ENCODE measurements at regions not wholly inside any gene's neighbourhood (a gene's known extent, or its start where the extent isn't known, plus 50 kb on each side); places are given as distances from the start of the nearest gene placed in this dataset.

GRCh38 chr18:56210520-56210919 is 427.9 kb downstream of the TXNL1 start:
- TF ChIP-seq, protein P1, sequence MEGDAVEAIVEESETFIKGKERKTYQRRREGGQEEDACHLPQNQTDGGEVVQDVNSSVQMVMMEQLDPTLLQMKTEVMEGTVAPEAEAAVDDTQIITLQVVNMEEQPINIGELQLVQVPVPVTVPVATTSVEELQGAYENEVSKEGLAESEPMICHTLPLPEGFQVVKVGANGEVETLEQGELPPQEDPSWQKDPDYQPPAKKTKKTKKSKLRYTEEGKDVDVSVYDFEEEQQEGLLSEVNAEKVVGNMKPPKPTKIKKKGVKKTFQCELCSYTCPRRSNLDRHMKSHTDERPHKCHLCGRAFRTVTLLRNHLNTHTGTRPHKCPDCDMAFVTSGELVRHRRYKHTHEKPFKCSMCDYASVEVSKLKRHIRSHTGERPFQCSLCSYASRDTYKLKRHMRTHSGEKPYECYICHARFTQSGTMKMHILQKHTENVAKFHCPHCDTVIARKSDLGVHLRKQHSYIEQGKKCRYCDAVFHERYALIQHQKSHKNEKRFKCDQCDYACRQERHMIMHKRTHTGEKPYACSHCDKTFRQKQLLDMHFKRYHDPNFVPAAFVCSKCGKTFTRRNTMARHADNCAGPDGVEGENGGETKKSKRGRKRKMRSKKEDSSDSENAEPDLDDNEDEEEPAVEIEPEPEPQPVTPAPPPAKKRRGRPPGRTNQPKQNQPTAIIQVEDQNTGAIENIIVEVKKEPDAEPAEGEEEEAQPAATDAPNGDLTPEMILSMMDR (IDR thresholded peaks at IDR 0.05; ENCODE audit: extremely low read depth, missing control alignments): no peak
- no peak for DNase-seq (ENCODE audit: low spot score)

DNA sequence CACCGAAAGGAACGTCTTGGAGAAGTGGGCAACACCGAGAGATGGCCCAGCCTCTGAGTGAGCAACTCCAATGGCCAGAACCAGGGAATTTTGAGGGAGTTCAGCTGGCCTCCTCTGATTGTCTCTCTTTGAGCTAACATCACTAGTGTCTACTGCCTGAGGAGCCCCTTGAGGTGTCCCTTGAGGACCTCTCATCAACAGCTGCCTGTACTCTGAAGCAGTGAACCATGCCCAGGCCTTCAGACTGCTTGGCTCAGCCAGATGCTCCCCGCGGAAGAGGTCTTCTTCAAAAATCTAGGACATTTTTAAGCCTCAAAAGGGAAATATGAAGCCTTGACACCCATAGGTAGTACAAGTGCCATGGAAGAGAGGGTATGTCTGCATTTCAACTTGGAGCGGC is 430.4 kb downstream of the TXNL1 start:
- DNase-seq (ENCODE audit: low spot score): no peak
- TF ChIP-seq, protein P1 (IDR thresholded peaks at IDR 0.05; ENCODE audit: extremely low read depth, missing control alignments): no peak

DNA sequence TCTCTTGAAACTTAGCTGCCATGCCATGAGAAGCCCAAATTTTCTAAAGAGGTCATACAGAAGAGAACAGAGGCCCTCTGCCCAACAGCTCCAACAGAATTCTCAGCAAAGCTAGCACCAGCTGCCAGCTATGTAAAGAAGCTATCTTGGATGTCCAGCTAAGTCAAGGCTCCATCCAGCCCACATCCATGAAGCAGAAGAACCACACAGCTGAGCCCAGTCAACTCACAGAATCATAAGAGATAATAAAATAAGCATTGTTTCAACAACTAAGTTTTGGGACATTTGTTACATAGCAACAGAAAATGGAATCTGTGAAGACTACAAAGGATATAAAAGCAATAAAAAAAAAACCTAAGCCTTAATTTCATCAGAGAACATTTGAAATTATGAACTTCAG is 434.3 kb downstream of the TXNL1 start:
- DNase-seq (ENCODE audit: low spot score): no peak
- TF ChIP-seq, protein P1 (IDR thresholded peaks at IDR 0.05; ENCODE audit: extremely low read depth, missing control alignments): no peak

GRCh38 chr18:56202678-56203077 is 435.7 kb downstream of the TXNL1 start:
- TF ChIP-seq, protein P1 (IDR thresholded peaks at IDR 0.05; ENCODE audit: extremely low read depth, missing control alignments): no peak

DNA sequence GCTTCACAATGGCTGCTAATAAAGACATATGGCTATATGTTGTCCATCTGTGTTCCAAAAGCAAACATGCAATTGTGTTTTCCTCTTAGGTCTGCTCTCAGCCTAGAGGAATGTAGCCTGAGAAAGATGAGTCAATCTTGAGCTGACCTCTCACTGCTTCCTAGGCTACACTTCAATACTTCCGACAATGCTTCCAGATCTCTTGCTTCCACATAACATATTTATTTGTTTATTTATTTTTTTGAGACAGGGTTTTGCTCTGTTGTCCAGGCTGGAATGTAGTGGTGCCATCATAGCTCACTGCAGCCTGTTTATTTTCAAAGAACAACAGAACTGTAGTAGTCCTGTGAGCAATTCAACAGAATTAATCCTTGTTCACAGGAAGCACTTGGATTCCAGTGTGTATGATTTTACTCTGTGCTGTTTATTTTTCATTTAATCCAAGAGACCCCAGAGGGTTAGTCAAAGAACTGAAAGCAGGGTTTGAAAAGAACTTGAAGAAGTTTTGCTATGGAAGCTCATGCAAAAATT is 437.9 kb downstream of the TXNL1 start:
- TF ChIP-seq, protein P1 (IDR thresholded peaks at IDR 0.05; ENCODE audit: extremely low read depth, missing control alignments): no peak
- DNase-seq (ENCODE audit: low spot score): no peak

More at GRCh38 chr18:56202678-56203077, 435.7 kb downstream of the TXNL1 start:
- DNase-seq (ENCODE audit: low spot score): no peak

DNA sequence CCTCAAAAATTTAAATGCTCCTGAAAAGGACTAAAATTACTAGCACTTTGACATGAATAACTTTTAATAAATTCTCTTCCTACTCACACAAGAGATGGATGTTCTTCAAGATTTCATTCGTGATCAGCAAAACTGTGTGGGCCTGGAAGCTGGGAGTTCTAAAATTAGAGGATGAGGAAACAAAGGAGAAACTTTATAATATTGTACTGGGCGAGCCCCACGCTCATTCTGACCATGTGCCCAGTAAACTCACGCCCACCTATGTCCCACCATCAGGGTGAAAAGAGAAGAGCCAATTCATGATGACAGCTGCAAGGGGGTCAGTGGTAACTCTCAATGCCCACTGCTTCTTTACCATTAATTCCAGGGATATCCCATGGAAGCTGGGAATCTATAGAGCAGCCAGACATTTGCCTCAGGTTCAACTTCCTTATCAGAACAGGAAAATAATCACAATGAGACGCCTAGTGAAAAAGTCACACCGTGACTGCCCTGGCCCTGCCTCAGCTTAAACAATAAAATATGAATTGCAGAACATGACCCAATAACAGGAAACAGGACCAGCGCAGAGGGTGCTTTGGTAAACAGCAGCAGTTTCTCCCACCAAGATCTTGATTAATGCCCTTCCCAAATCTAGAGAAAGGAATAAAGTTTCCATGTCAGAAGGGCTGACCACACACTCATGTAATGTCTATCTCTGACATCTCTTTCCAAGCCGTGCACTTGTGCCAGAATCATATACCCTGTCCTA is 438.6 kb downstream of the TXNL1 start:
- TF ChIP-seq, protein P1 (IDR thresholded peaks at IDR 0.05; ENCODE audit: extremely low read depth, missing control alignments): no peak
- DNase-seq (ENCODE audit: low spot score): no peak

GRCh38 chr18:56197241-56197859 is 441.0 kb downstream of the TXNL1 start:
- no peak for DNase-seq (ENCODE audit: low spot score)
- TF ChIP-seq, protein P1 (IDR thresholded peaks at IDR 0.05; ENCODE audit: extremely low read depth, missing control alignments): no peak
